ENCODE measurements at regions not wholly inside any gene's neighbourhood (a gene's known extent, or its start where the extent isn't known, plus 50 kb on each side); places are given as distances from the start of the nearest gene placed in this dataset.

DNA sequence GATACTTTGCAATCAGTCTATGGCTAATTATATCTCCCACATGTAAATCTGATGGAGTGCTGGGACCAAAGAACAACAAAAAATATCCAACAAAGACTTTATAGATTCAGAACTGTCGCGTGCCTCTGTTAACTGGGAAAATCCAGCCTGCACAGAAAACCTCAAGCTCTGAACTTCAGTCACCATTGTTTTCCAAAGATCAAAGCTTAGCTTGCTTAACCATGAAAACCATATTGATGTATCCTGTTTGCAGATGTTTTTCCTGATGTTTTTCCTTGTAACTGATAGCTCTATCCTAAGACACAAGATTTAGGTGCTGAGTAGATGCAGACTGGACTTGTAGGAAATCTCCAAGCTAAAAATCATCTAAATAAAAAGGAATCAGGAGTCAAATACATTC, 163.7 kb downstream of the GXYLT1 start:
- H3K4me2 ChIP-seq (ENCODE audit: low read depth, low read length, poor library complexity, severe bottlenecking), result no peak overlapping the region
- no peak for DNase-seq
- H2AFZ ChIP-seq (ENCODE audit: low read length), result no peak overlapping the region
- no peak overlapping the region for H3K27ac ChIP-seq (ENCODE audit: low read length)
- no peak overlapping the region for H3K9ac ChIP-seq (ENCODE audit: low read length)
- no peaks in the 10 kb centered on the region for H3K9me3 ChIP-seq (ENCODE audit: low read length)
- H4K20me1 ChIP-seq (ENCODE audit: insufficient read depth, low read depth, low read length), result no peaks in the 10 kb centered on the region
- no peaks in the 10 kb centered on the region for H3K9me2 ChIP-seq (replicated peaks; ENCODE audit: insufficient read depth, low read length)
- H3K4me1 ChIP-seq (ENCODE audit: low read length), result peaks cover 19% of the 10 kb centered on the region
- no peaks in the 10 kb centered on the region for H3K36me3 ChIP-seq (ENCODE audit: insufficient read depth, low read length)
- H3K4me3 ChIP-seq (ENCODE audit: low read length), result no peak overlapping the region
- no peaks in the 10 kb centered on the region for H3K27me3 ChIP-seq (ENCODE audit: low read length)
- no peaks in the 10 kb centered on the region for H3K79me2 ChIP-seq (ENCODE audit: low read length)

GRCh38 chr12:41980390-41980789, 164.3 kb downstream of the GXYLT1 start:
- no peak for DNase-seq
- Histone ChIP-seq H2AFZ (ENCODE audit: low read length) (no peak overlapping the region), H3K4me2 (ENCODE audit: low read depth, low read length, poor library complexity, severe bottlenecking) (no peak overlapping the region)

DNA sequence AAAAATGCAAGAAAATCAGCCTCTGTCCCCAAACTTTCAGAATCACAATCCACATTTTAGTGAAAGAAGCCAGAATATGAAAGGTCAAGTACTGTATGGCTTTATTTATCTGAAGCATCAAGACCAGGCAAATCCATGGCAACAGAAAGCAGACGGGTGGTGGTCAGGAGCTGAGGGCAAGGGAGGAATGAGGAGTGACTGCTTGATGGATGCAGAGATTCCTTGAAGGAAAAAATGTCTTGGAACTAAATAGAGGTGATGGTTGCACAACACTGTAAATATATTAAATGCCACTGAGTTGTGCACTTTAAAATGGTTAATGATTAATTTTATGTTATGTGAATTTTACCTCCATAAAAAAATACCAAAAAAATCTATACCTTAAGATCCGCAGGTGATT, 165.1 kb downstream of the GXYLT1 start:
- no peak overlapping the region for H2AFZ ChIP-seq (ENCODE audit: low read length)
- H3K9ac ChIP-seq (ENCODE audit: low read length), result no peak overlapping the region
- DNase-seq, result no peak
- H3K79me2 ChIP-seq (ENCODE audit: low read length), result no peaks in the 10 kb centered on the region
- no peaks in the 10 kb centered on the region for H3K9me2 ChIP-seq (replicated peaks; ENCODE audit: insufficient read depth, low read length)
- no peaks in the 10 kb centered on the region for H3K36me3 ChIP-seq (ENCODE audit: insufficient read depth, low read length)
- no peaks in the 10 kb centered on the region for H4K20me1 ChIP-seq (ENCODE audit: insufficient read depth, low read depth, low read length)
- H3K9me3 ChIP-seq (ENCODE audit: low read length), result no peaks in the 10 kb centered on the region
- H3K4me1 ChIP-seq (ENCODE audit: low read length), result peaks cover 14% of the 10 kb centered on the region
- H3K4me2 ChIP-seq (ENCODE audit: low read depth, low read length, poor library complexity, severe bottlenecking), result no peak overlapping the region
- H3K27ac ChIP-seq (ENCODE audit: low read length), result no peak overlapping the region
- H3K27me3 ChIP-seq (ENCODE audit: low read length), result no peaks in the 10 kb centered on the region
- no peak overlapping the region for H3K4me3 ChIP-seq (ENCODE audit: low read length)

More at GRCh38 chr12:41980390-41980789, 164.3 kb downstream of the GXYLT1 start:
- Histone ChIP-seq H4K20me1 (ENCODE audit: insufficient read depth, low read depth, low read length) (no peaks in the 10 kb centered on the region), H3K79me2 (ENCODE audit: low read length) (no peaks in the 10 kb centered on the region), H3K9me2 (replicated peaks; ENCODE audit: insufficient read depth, low read length) (no peaks in the 10 kb centered on the region), H3K4me3 (ENCODE audit: low read length) (no peak overlapping the region), H3K9ac (ENCODE audit: low read length) (no peak overlapping the region), H3K27me3 (ENCODE audit: low read length) (no peaks in the 10 kb centered on the region), H3K9me3 (ENCODE audit: low read length) (no peaks in the 10 kb centered on the region), H3K27ac (ENCODE audit: low read length) (no peak overlapping the region), H3K36me3 (ENCODE audit: insufficient read depth, low read length) (no peaks in the 10 kb centered on the region), H3K4me1 (ENCODE audit: low read length) (peaks cover 19% of the 10 kb centered on the region)

DNA sequence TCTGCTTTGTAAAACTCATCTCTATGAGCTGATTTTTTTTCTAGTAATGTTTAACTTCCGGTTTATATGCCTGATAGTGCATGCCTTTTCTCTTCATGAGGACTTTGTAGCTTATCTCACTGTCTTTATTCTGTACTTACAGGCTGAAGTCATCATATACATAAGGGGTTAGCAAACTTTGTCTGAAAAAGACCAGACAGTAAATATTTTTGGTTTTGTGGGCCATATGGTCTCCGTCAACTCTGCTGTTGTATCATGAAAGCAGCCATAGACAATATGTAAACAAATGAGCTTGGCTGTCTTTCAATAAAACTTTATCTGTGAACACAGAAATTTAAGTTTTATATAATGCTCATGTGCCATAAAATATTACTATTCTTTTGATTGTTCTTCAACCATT, 172.1 kb downstream of the GXYLT1 start:
- no peaks in the 10 kb centered on the region for H3K9me2 ChIP-seq (replicated peaks; ENCODE audit: insufficient read depth, low read length)

GRCh38 chr12:41972196-41972595, 172.5 kb downstream of the GXYLT1 start:
- Histone ChIP-seq H3K4me2 (ENCODE audit: low read depth, low read length, poor library complexity, severe bottlenecking) (no peak overlapping the region), H3K36me3 (ENCODE audit: insufficient read depth, low read length) (no peaks in the 10 kb centered on the region), H3K4me1 (ENCODE audit: low read length) (peaks cover 14% of the 10 kb centered on the region), H3K79me2 (ENCODE audit: low read length) (no peaks in the 10 kb centered on the region), H3K27ac (ENCODE audit: low read length) (no peak overlapping the region), H3K9ac (ENCODE audit: low read length) (no peak overlapping the region), H3K4me3 (ENCODE audit: low read length) (no peak overlapping the region), H2AFZ (ENCODE audit: low read length) (no peak overlapping the region), H3K27me3 (ENCODE audit: low read length) (no peaks in the 10 kb centered on the region), H3K9me3 (ENCODE audit: low read length) (no peaks in the 10 kb centered on the region), H4K20me1 (ENCODE audit: insufficient read depth, low read depth, low read length) (no peaks in the 10 kb centered on the region), H3K9me2 (replicated peaks; ENCODE audit: insufficient read depth, low read length) (no peaks in the 10 kb centered on the region)
- DNase-seq, result no peak

More for the DNA sequence above, 172.1 kb downstream of the GXYLT1 start:
- H3K9me3 ChIP-seq (ENCODE audit: low read length), result no peaks in the 10 kb centered on the region
- no peak for DNase-seq
- H3K79me2 ChIP-seq (ENCODE audit: low read length), result no peaks in the 10 kb centered on the region
- H3K4me3 ChIP-seq (ENCODE audit: low read length), result no peak overlapping the region
- H3K27ac ChIP-seq (ENCODE audit: low read length), result no peak overlapping the region
- H4K20me1 ChIP-seq (ENCODE audit: insufficient read depth, low read depth, low read length), result no peaks in the 10 kb centered on the region
- peaks cover 14% of the 10 kb centered on the region for H3K4me1 ChIP-seq (ENCODE audit: low read length)
- no peaks in the 10 kb centered on the region for H3K27me3 ChIP-seq (ENCODE audit: low read length)
- no peak overlapping the region for H2AFZ ChIP-seq (ENCODE audit: low read length)
- H3K36me3 ChIP-seq (ENCODE audit: insufficient read depth, low read length), result no peaks in the 10 kb centered on the region
- H3K9ac ChIP-seq (ENCODE audit: low read length), result no peak overlapping the region
- H3K4me2 ChIP-seq (ENCODE audit: low read depth, low read length, poor library complexity, severe bottlenecking), result no peak overlapping the region

GRCh38 chr12:41970744-41971143, 173.9 kb downstream of the GXYLT1 start:
- H3K4me1 ChIP-seq (ENCODE audit: low read length), result peaks cover 14% of the 10 kb centered on the region
- H4K20me1 ChIP-seq (ENCODE audit: insufficient read depth, low read depth, low read length), result no peaks in the 10 kb centered on the region
- no peak overlapping the region for H3K4me3 ChIP-seq (ENCODE audit: low read length)
- H3K27ac ChIP-seq (ENCODE audit: low read length), result no peak overlapping the region
- no peaks in the 10 kb centered on the region for H3K79me2 ChIP-seq (ENCODE audit: low read length)
- H2AFZ ChIP-seq (ENCODE audit: low read length), result peak overlapping the region; percentile 38; the same call in 1 of the 2 replicates
- DNase-seq, result no peak
- no peaks in the 10 kb centered on the region for H3K9me2 ChIP-seq (replicated peaks; ENCODE audit: insufficient read depth, low read length)
- H3K9me3 ChIP-seq (ENCODE audit: low read length), result no peaks in the 10 kb centered on the region
- H3K27me3 ChIP-seq (ENCODE audit: low read length), result no peaks in the 10 kb centered on the region
- no peak overlapping the region for H3K4me2 ChIP-seq (ENCODE audit: low read depth, low read length, poor library complexity, severe bottlenecking)
- H3K36me3 ChIP-seq (ENCODE audit: insufficient read depth, low read length), result no peaks in the 10 kb centered on the region
- no peak overlapping the region for H3K9ac ChIP-seq (ENCODE audit: low read length)

DNA sequence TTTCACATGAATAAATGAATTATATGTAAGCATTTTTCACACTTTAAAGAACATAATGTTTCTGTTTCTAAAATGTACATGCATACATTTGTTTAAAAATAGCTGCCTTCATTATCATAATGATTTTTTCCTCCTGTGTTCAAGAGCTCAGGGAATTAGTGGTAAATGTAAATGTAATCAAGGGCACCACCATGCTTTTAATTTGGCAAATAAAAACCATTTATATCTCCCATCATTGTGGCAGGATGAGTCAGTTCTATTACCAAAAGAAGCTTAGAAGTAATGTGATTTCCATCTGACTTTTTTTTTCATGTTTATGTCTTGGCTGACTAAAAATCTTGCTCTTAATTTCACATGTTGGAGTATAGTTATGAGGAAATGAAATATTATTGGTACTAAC, 176.1 kb downstream of the GXYLT1 start:
- Histone ChIP-seq H3K9me3 (ENCODE audit: low read length) (no peaks in the 10 kb centered on the region), H3K4me2 (ENCODE audit: low read depth, low read length, poor library complexity, severe bottlenecking) (no peak overlapping the region), H3K27ac (ENCODE audit: low read length) (no peak overlapping the region), H3K36me3 (ENCODE audit: insufficient read depth, low read length) (no peaks in the 10 kb centered on the region), H3K27me3 (ENCODE audit: low read length) (no peaks in the 10 kb centered on the region), H3K4me3 (ENCODE audit: low read length) (no peak overlapping the region), H3K9me2 (replicated peaks; ENCODE audit: insufficient read depth, low read length) (no peaks in the 10 kb centered on the region), H3K79me2 (ENCODE audit: low read length) (no peaks in the 10 kb centered on the region), H2AFZ (ENCODE audit: low read length) (no peak overlapping the region), H4K20me1 (ENCODE audit: insufficient read depth, low read depth, low read length) (no peaks in the 10 kb centered on the region), H3K9ac (ENCODE audit: low read length) (no peak overlapping the region), H3K4me1 (ENCODE audit: low read length) (peaks cover 14% of the 10 kb centered on the region)
- DNase-seq, result no peak

DNA sequence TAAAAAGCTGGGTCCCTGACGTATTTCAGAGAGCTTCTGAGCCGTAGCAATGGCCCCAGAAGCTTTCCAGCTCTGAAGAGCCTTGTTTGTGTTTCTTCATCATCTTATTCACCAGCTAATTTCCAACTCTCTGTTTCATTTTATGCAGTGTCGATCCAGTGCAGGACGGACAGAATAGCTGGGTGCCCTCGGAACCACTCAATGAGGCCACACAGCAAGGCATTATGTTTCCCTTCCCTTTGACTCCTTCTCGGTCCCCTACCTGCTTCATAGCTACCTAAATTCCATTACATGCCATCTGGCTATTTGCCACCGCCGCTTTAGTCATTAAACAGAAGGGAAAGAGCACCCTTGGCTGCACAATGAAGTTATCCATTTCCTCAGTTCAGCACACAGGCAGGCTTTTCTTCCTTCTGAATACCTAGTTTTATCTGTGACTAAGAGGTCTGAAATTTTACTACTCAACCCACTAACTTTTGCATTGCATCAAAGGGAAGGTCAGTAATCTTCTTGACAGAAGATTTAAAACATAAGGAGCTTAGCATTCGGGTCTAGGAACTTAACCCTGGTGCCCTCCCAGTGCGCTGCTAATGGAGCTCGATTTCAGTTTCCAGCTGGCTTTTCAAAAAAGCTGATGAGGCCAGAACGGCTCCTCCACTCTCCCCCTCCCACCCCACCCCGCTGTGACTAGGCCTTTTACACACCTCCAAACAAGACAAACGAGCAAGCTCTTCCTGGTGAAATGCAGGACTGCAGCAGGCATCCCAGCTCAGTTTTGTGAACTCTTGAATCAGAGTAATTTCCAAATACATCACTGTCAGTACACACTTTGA, 176.8 kb downstream of the GXYLT1 start:
- H2AFZ ChIP-seq (ENCODE audit: low read length), result peak overlapping the region; percentile 18; the same call in 1 of the 2 replicates
- H3K4me2 ChIP-seq (ENCODE audit: low read depth, low read length, poor library complexity, severe bottlenecking), result no peak overlapping the region
- no peak overlapping the region for H3K4me3 ChIP-seq (ENCODE audit: low read length)
- no peaks in the 10 kb centered on the region for H3K79me2 ChIP-seq (ENCODE audit: low read length)
- H3K4me1 ChIP-seq (ENCODE audit: low read length), result peaks cover 14% of the 10 kb centered on the region
- no peaks in the 10 kb centered on the region for H3K9me3 ChIP-seq (ENCODE audit: low read length)
- no peaks in the 10 kb centered on the region for H3K27me3 ChIP-seq (ENCODE audit: low read length)
- no peak overlapping the region for H3K27ac ChIP-seq (ENCODE audit: low read length)
- H3K9ac ChIP-seq (ENCODE audit: low read length), result no peak overlapping the region
- no peaks in the 10 kb centered on the region for H4K20me1 ChIP-seq (ENCODE audit: insufficient read depth, low read depth, low read length)
- H3K36me3 ChIP-seq (ENCODE audit: insufficient read depth, low read length), result no peaks in the 10 kb centered on the region
- DNase-seq, result no peak
- no peaks in the 10 kb centered on the region for H3K9me2 ChIP-seq (replicated peaks; ENCODE audit: insufficient read depth, low read length)

Data from Karpas-422 (cell line).